Activated CD4-positive, alpha-beta T cell treated with anti-CD3 and anti-CD28 coated beads, Interleukin-2, amount 10 ng/mL, durations not matched to agents 24 days and 14 days (primary cell): ENCODE measurements at regions not wholly inside any gene's neighbourhood (a gene's known extent, or its start where the extent isn't known, plus 50 kb on each side); places are given as distances from the start of the nearest gene placed in this dataset.

Experiments
- DNase-seq: peaks from one replicate; pipeline ENCODE4 v3.0.0; 2022
- H3K27ac Mint-ChIP-seq: one replicate; pipeline ENCODE4 v1.8.0; 2022; ENCODE audit warnings: mild to moderate bottlenecking, mixed read lengths
- H3K27me3 Mint-ChIP-seq: one replicate; pipeline ENCODE4 v1.8.0; 2022; ENCODE audit warnings: mixed read lengths
- H3K36me3 Mint-ChIP-seq: one replicate; pipeline ENCODE4 v1.8.0; 2022; ENCODE audit warnings: low read depth, mild to moderate bottlenecking, mixed read lengths
- H3K4me1 Mint-ChIP-seq: one replicate; pipeline ENCODE4 v1.8.0; 2021; ENCODE audit warnings: mixed read lengths
- H3K4me3 Mint-ChIP-seq: one replicate; pipeline ENCODE4 v1.8.0; 2022; ENCODE audit warnings: mild to moderate bottlenecking, moderate library complexity, mixed read lengths
- H3K9me3 Mint-ChIP-seq: one replicate; pipeline ENCODE4 v1.8.0; 2021; ENCODE audit warnings: mixed read lengths
- intact Hi-C: fragments of 100-400 bp; cut with micrococcal nuclease; formaldehyde crosslinking; loops from one replicate; pipeline ENCODE4 v1.15.1; 2023

GRCh38 chr4:171602638-171603355 lies 210.4 kb upstream of the GALNTL6 start:
- Mint-ChIP-seq H3K27me3 (no peaks in the 10 kb centered on the region), H3K4me3 (no peak overlapping the region), H3K36me3 (no peaks in the 10 kb centered on the region), H3K4me1 (no peaks in the 10 kb centered on the region), H3K27ac (no peak overlapping the region), H3K9me3 (no peaks in the 10 kb centered on the region)
- intact Hi-C loops: no loop called here
- no peak for DNase-seq

GRCh38 chr4:171601091-171601490 lies 212.1 kb upstream of the GALNTL6 start:
- intact Hi-C loops: no loop called here
- no peak overlapping the region for H3K4me3 Mint-ChIP-seq
- no peak overlapping the region for H3K27ac Mint-ChIP-seq
- H3K4me1 Mint-ChIP-seq: no peaks in the 10 kb centered on the region
- H3K9me3 Mint-ChIP-seq: no peaks in the 10 kb centered on the region
- H3K36me3 Mint-ChIP-seq: no peaks in the 10 kb centered on the region
- no peak for DNase-seq
- no peaks in the 10 kb centered on the region for H3K27me3 Mint-ChIP-seq

- Mint-ChIP-seq H3K36me3 (no peaks in the 10 kb centered on the region), H3K4me1 (no peaks in the 10 kb centered on the region), H3K27ac (no peak overlapping the region), H3K4me3 (no peak overlapping the region), H3K9me3 (no peaks in the 10 kb centered on the region), H3K27me3 (no peaks in the 10 kb centered on the region)
- intact Hi-C loops: no loop called here
- DNase-seq: no peak
Measured at GRCh38 chr4:171599628-171600027, 213.6 kb upstream of the GALNTL6 start.

GRCh38 chr4:171594293-171594692 lies 218.9 kb upstream of the GALNTL6 start:
- intact Hi-C loops: no loop called here
- no peaks in the 10 kb centered on the region for H3K9me3 Mint-ChIP-seq
- no peaks in the 10 kb centered on the region for H3K27me3 Mint-ChIP-seq
- DNase-seq: no peak
- H3K4me3 Mint-ChIP-seq: no peak overlapping the region
- no peaks in the 10 kb centered on the region for H3K4me1 Mint-ChIP-seq
- H3K27ac Mint-ChIP-seq: no peak overlapping the region
- no peaks in the 10 kb centered on the region for H3K36me3 Mint-ChIP-seq

GRCh38 chr4:171590716-171591115 lies 222.5 kb upstream of the GALNTL6 start:
- DNase-seq: no peak
- Mint-ChIP-seq H3K27ac (no peak overlapping the region), H3K9me3 (no peaks in the 10 kb centered on the region), H3K27me3 (no peaks in the 10 kb centered on the region), H3K4me3 (no peak overlapping the region), H3K36me3 (no peaks in the 10 kb centered on the region), H3K4me1 (no peaks in the 10 kb centered on the region)
- intact Hi-C loops: no loop called here

GRCh38 chr4:171588764-171589163 lies 224.4 kb upstream of the GALNTL6 start:
- Mint-ChIP-seq H3K4me1 (no peaks in the 10 kb centered on the region), H3K9me3 (peaks cover 4% of the 10 kb centered on the region), H3K27ac (no peak overlapping the region), H3K36me3 (no peaks in the 10 kb centered on the region), H3K27me3 (no peaks in the 10 kb centered on the region), H3K4me3 (no peak overlapping the region)
- no peak for DNase-seq
- intact Hi-C loops: no loop called here

GRCh38 chr4:171588051-171588545 lies 225.1 kb upstream of the GALNTL6 start:
- Mint-ChIP-seq H3K4me3 (no peak overlapping the region), H3K9me3 (peaks cover 4% of the 10 kb centered on the region), H3K27me3 (no peaks in the 10 kb centered on the region), H3K36me3 (no peaks in the 10 kb centered on the region), H3K27ac (no peak overlapping the region), H3K4me1 (no peaks in the 10 kb centered on the region)
- intact Hi-C loops: no loop called here
- DNase-seq: no peak

- Mint-ChIP-seq H3K27me3 (no peaks in the 10 kb centered on the region), H3K36me3 (no peaks in the 10 kb centered on the region), H3K4me1 (no peaks in the 10 kb centered on the region), H3K27ac (no peak overlapping the region), H3K4me3 (no peak overlapping the region), H3K9me3 (peaks cover 4% of the 10 kb centered on the region)
- intact Hi-C loops: no loop called here
- DNase-seq: no peak
Measured at GRCh38 chr4:171583790-171584189, 229.4 kb upstream of the GALNTL6 start.

GRCh38 chr4:171582961-171583581 lies 230.1 kb upstream of the GALNTL6 start:
- no peaks in the 10 kb centered on the region for H3K27me3 Mint-ChIP-seq
- H3K9me3 Mint-ChIP-seq: peaks cover 4% of the 10 kb centered on the region
- no peaks in the 10 kb centered on the region for H3K36me3 Mint-ChIP-seq
- H3K27ac Mint-ChIP-seq: no peak overlapping the region
- no peak for DNase-seq
- intact Hi-C loops: no loop called here
- no peaks in the 10 kb centered on the region for H3K4me1 Mint-ChIP-seq
- no peak overlapping the region for H3K4me3 Mint-ChIP-seq

GRCh38 chr4:171573181-171573580 lies 240.0 kb upstream of the GALNTL6 start:
- intact Hi-C loops: no loop called here
- no peaks in the 10 kb centered on the region for H3K9me3 Mint-ChIP-seq

GRCh38 chr4:171565130-171565788 lies 247.9 kb upstream of the GALNTL6 start:
- no peaks in the 10 kb centered on the region for H3K4me1 Mint-ChIP-seq
- H3K4me3 Mint-ChIP-seq: no peak overlapping the region
- no peak overlapping the region for H3K27ac Mint-ChIP-seq
- intact Hi-C loops: no loop called here
- H3K27me3 Mint-ChIP-seq: no peaks in the 10 kb centered on the region
- H3K36me3 Mint-ChIP-seq: no peaks in the 10 kb centered on the region
- no peak for DNase-seq
- no peaks in the 10 kb centered on the region for H3K9me3 Mint-ChIP-seq

More at GRCh38 chr4:171573181-171573580, 240.0 kb upstream of the GALNTL6 start:
- Mint-ChIP-seq H3K27me3 (no peaks in the 10 kb centered on the region), H3K36me3 (no peaks in the 10 kb centered on the region), H3K27ac (no peak overlapping the region), H3K4me1 (no peaks in the 10 kb centered on the region), H3K4me3 (no peak overlapping the region)
- no peak for DNase-seq

- H3K27me3 Mint-ChIP-seq: no peaks in the 10 kb centered on the region
- intact Hi-C loops: no loop called here
- DNase-seq: no peak
- no peaks in the 10 kb centered on the region for H3K4me1 Mint-ChIP-seq
- no peaks in the 10 kb centered on the region for H3K36me3 Mint-ChIP-seq
- H3K9me3 Mint-ChIP-seq: no peaks in the 10 kb centered on the region
- H3K4me3 Mint-ChIP-seq: no peak overlapping the region
- no peak overlapping the region for H3K27ac Mint-ChIP-seq
Measured at GRCh38 chr4:171561419-171561818, 251.8 kb upstream of the GALNTL6 start.

- H3K36me3 Mint-ChIP-seq: no peaks in the 10 kb centered on the region
- intact Hi-C loops: no loop called here
- peaks cover 3% of the 10 kb centered on the region for H3K9me3 Mint-ChIP-seq
- no peaks in the 10 kb centered on the region for H3K27me3 Mint-ChIP-seq
- DNase-seq: no peak
- no peaks in the 10 kb centered on the region for H3K4me1 Mint-ChIP-seq
- no peak overlapping the region for H3K4me3 Mint-ChIP-seq
- no peak overlapping the region for H3K27ac Mint-ChIP-seq
Measured at GRCh38 chr4:171553961-171554360, 259.2 kb upstream of the GALNTL6 start.

- Mint-ChIP-seq H3K27ac (no peak overlapping the region), H3K27me3 (no peaks in the 10 kb centered on the region), H3K4me1 (no peaks in the 10 kb centered on the region), H3K36me3 (no peaks in the 10 kb centered on the region), H3K9me3 (no peaks in the 10 kb centered on the region), H3K4me3 (no peak overlapping the region)
- no peak for DNase-seq
- intact Hi-C loops: no loop called here
Measured at GRCh38 chr4:171542640-171543039, 270.6 kb upstream of the GALNTL6 start.
